B cell (primary cell): ENCODE measurements at regions not wholly inside any gene's neighbourhood (a gene's known extent, or its start where the extent isn't known, plus 50 kb on each side); places are given as distances from the start of the nearest gene placed in this dataset.

ENCODE experiments used
- ATAC-seq: fragments of 200-7000 bp; cut with Tn5 transposase; one replicate; pipeline ENCODE4 v1.10.0; 2021; ENCODE audit warnings: low read depth, mild to moderate bottlenecking, moderate number of reproducible peaks, moderate library complexity
- CTCF ChIA-PET: fragments of 350-600 bp; sonication (Branson Sonifier 250); formaldehyde crosslinking; loops from one replicate; lab custom pipeline; 2021; ENCODE audit warnings: antibody characterized with exemption, inconsistent platforms; lab: Charles Lee
- POLR2A ChIA-PET: fragments of 350-600 bp; sonication (Branson Sonifier 250); formaldehyde crosslinking; loops from one replicate; lab custom pipeline; 2021; ENCODE audit warnings: antibody characterized with exemption; lab: Charles Lee
- DNase-seq: peaks from one replicate; pipeline ENCODE4 v3.0.0; 2013
- H2AFZ ChIP-seq: 2 replicates; pipeline ENCODE4 v1.6.1; 2012; ENCODE audit warnings: mild to moderate bottlenecking, low read depth, low read length; ENCODE audit not compliant: insufficient read depth, poor library complexity, severe bottlenecking
- H3K27ac ChIP-seq, 2 donors: 1 replicate in 1 of 2; 2 replicates in 1 of 2; pipeline ENCODE4 v1.5.1; 2012 to 2013; ENCODE audit warnings: low read length in 2 of 2, mild to moderate bottlenecking in 2 of 2, moderate library complexity in 1 of 2
- H3K27me3 ChIP-seq, 4 experiments: fragments of 200-600 bp in 1 of 4; sonication (generic) in 1 of 4; replicated peaks in 1 of 4; 1 replicate in 2 of 4; 2 replicates in 2 of 4; pipeline versions ENCODE4 v1.6.1 to v1.7.0; 2013 to 2016; ENCODE audit warnings: low read length in 3 of 4, mild to moderate bottlenecking in 2 of 4, mixed read lengths in 1 of 4, moderate library complexity in 1 of 4; ENCODE audit not compliant: insufficient read depth in 4 of 4, control insufficient read depth in 3 of 4; ENCODE audit errors: control extremely low read depth in 1 of 4
- H3K36me3 ChIP-seq, 2 experiments: replicated peaks in 1 of 2; 1 replicate in 1 of 2; 2 replicates in 1 of 2; pipeline versions ENCODE4 v1.6.1 to v1.7.1; 2013; ENCODE audit warnings: low read length in 1 of 2; ENCODE audit not compliant: insufficient read depth in 2 of 2, control insufficient read depth in 1 of 2; ENCODE audit errors: control extremely low read depth in 1 of 2, extremely low read depth in 1 of 2
- H3K4me1 ChIP-seq, 2 donors: fragments of 200-600 bp in 1 of 2; sonication (generic) in 1 of 2; 1 replicate in 1 of 2; 2 replicates in 1 of 2; pipeline versions ENCODE4 v1.5.1 to v1.6.1; 2013 to 2017; ENCODE audit warnings: low read length in 2 of 2; ENCODE audit not compliant: control insufficient read depth in 2 of 2, insufficient read depth in 2 of 2
- H3K4me2 ChIP-seq: replicated peaks from 2 replicates; pipeline ENCODE3; 2012; ENCODE audit warnings: mild to moderate bottlenecking, low read depth, low read length; ENCODE audit not compliant: poor library complexity, severe bottlenecking
- H3K4me3 ChIP-seq, 5 experiments: fragments of 200-600 bp in 1 of 5; sonication (generic) in 1 of 5; 1 replicate in 3 of 5; 2 replicates in 2 of 5; pipeline versions ENCODE4 v1.5.1 to v1.7.0; 2011 to 2016; ENCODE audit warnings: low read length in 4 of 5, mild to moderate bottlenecking in 4 of 5, low read depth in 2 of 5, control low read depth in 1 of 5, moderate library complexity in 1 of 5; ENCODE audit not compliant: insufficient read depth in 1 of 5; ENCODE audit errors: control extremely low read depth in 1 of 5, extremely low read depth in 1 of 5
- H3K79me2 ChIP-seq: fragments of 200-600 bp; sonication (generic); one replicate; pipeline ENCODE4 v1.6.0; 2016; ENCODE audit warnings: low read length; ENCODE audit not compliant: control insufficient read depth, insufficient read depth
- H3K9ac ChIP-seq: fragments of 200-600 bp; sonication (generic); 2 replicates; pipeline ENCODE4 v1.6.1; 2017; ENCODE audit warnings: mild to moderate bottlenecking, low read length, moderate library complexity
- H3K9me3 ChIP-seq, 3 donors: one replicate each; pipeline versions ENCODE4 v1.6.1 to v1.7.1; 2013; ENCODE audit warnings: low read length in 2 of 3; ENCODE audit not compliant: control insufficient read depth in 2 of 3, insufficient read depth in 1 of 3; ENCODE audit errors: control extremely low read depth in 1 of 3
- H4K20me1 ChIP-seq: 2 replicates; pipeline ENCODE4 v1.6.0; 2012; ENCODE audit warnings: mild to moderate bottlenecking, low read length; ENCODE audit not compliant: insufficient read depth, control insufficient read depth, poor library complexity, severe bottlenecking
- H3K27ac Mint-ChIP-seq: one replicate; pipeline ENCODE4 v1.8.0; 2021; ENCODE audit warnings: mixed read lengths
- H3K27me3 Mint-ChIP-seq: one replicate; pipeline ENCODE4 v1.8.0; 2021; ENCODE audit warnings: mixed read lengths
- H3K4me1 Mint-ChIP-seq: one replicate; pipeline ENCODE4 v1.8.0; 2021; ENCODE audit warnings: mixed read lengths
- H3K4me3 Mint-ChIP-seq: one replicate; pipeline ENCODE4 v1.8.0; 2021; ENCODE audit warnings: mixed read lengths
- H3K9me3 Mint-ChIP-seq: one replicate; pipeline ENCODE4 v1.8.0; 2022; ENCODE audit warnings: mixed read lengths; ENCODE audit not compliant: insufficient read depth
- CTCF ChIP-seq: fragments of 200-600 bp; IDR thresholded peaks from one replicate; pipeline ENCODE4 v1.8.0; 2022; ENCODE audit warnings: antibody characterized with exemption, mild to moderate bottlenecking
- EZH2 ChIP-seq: IDR thresholded peaks from 2 replicates; pipeline ENCODE4 v1.6.1; 2012; ENCODE audit warnings: borderline replicate concordance, low read depth, mild to moderate bottlenecking, moderate library complexity, low read length; ENCODE audit not compliant: insufficient read depth, poor library complexity, severe bottlenecking
- WGBS: methylation state at CpG from one replicate; pipeline ENCODE4 v1.1.5; 2013; ENCODE audit warnings: missing lambda C conversion rate; ENCODE audit not compliant: insufficient coverage; 5-methylcytosine and 5-hydroxymethylcytosine counted together
- intact Hi-C: fragments of 100-400 bp; cut with micrococcal nuclease; formaldehyde crosslinking; loops from one replicate; pipeline ENCODE4 v1.10.0; 2022

- intact Hi-C loops = no loop called here
- Histone ChIP-seq H2AFZ (no peak overlapping the region), H3K4me3 (no peak overlapping the region), H3K27ac (no peak overlapping the region), H3K4me2 (no peak overlapping the region), H3K36me3 (no peaks in the 10 kb centered on the region), H3K9ac (no peak overlapping the region), H4K20me1 (no peaks in the 10 kb centered on the region), H3K9me3 (peaks cover 0 to 33% (median 0%) of the 10 kb centered on the region in 3 donors), H3K27me3 (no peaks in the 10 kb centered on the region), H3K4me1 (no peaks in the 10 kb centered on the region), H3K79me2 (no peaks in the 10 kb centered on the region)
- Mint-ChIP-seq H3K4me3 (no peak overlapping the region), H3K4me1 (no peaks in the 10 kb centered on the region), H3K27ac (no peak overlapping the region), H3K27me3 (no peaks in the 10 kb centered on the region), H3K9me3 (peaks cover 6% of the 10 kb centered on the region)
- TF ChIP-seq EZH2 (no peak), CTCF (no peak)
- ChIA-PET CTCF (no interaction called here), POLR2A (no interaction called here)
- DNase-seq (no peak), ATAC-seq (no peak)
- WGBS = 87% methylated on average over 10 of the region's 18 CpGs
Observed at GRCh38 chr20:29313481-29313880, 1944.0 kb upstream of the DEFB115 start.

DNA sequence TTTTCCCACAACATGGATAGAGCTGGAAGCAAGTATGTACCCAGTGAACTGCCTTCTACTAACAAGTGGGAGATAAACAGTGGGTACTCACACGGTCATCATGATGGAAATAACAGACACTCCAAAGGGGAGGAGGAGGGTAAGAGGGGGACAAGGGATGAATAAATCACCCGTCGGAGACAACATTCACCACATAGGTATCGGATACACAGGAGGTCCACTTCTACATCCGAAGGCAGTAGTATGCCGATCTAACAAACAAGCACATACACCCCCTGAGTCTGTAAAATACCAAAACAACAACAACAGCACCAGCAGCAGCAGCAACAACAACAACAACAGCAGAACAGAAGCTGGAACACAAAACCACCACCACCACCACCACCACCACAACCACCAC is 1943.2 kb upstream of the DEFB115 start:
- ATAC-seq = no peak
- no peak overlapping the region for H3K4me3 ChIP-seq
- CTCF ChIA-PET = no interaction called here
- no peaks in the 10 kb centered on the region for H3K79me2 ChIP-seq
- no peak overlapping the region for H2AFZ ChIP-seq
- H3K27me3 ChIP-seq = no peaks in the 10 kb centered on the region
- peaks cover 6% of the 10 kb centered on the region for H3K9me3 Mint-ChIP-seq
- no peaks in the 10 kb centered on the region for H3K27me3 Mint-ChIP-seq
- H3K9ac ChIP-seq = no peak overlapping the region
- H3K9me3 ChIP-seq = peaks cover 0 to 40% (median 0%) of the 10 kb centered on the region in 3 donors
- no peaks in the 10 kb centered on the region for H4K20me1 ChIP-seq
- 81% methylated on average over 3 of the region's 6 CpGs for WGBS
- H3K27ac ChIP-seq = no peak overlapping the region
- DNase-seq = no peak
- no peak overlapping the region for H3K4me3 Mint-ChIP-seq
- H3K4me2 ChIP-seq = no peak overlapping the region
- H3K4me1 ChIP-seq = no peaks in the 10 kb centered on the region
- H3K36me3 ChIP-seq = no peaks in the 10 kb centered on the region
- TF ChIP-seq EZH2 (no peak), CTCF (no peak)
- H3K4me1 Mint-ChIP-seq = no peaks in the 10 kb centered on the region
- POLR2A ChIA-PET = no interaction called here
- intact Hi-C loops = no loop called here
- no peak overlapping the region for H3K27ac Mint-ChIP-seq
